Adrenal gland (tissue), 5 donors: ENCODE measurements at regions not wholly inside any gene's neighbourhood (a gene's known extent, or its start where the extent isn't known, plus 50 kb on each side); places are given as distances from the start of the nearest gene placed in this dataset.

Experiments used
- POLR2A ChIP-seq, 2 donors: fragments of 450-650 bp; IDR thresholded peaks; one replicate each; pipeline ENCODE4 v1.6.1; 2017; ENCODE audit warnings: antibody characterized with exemption in 2 of 2, mild to moderate bottlenecking in 2 of 2, moderate library complexity in 1 of 2
- TF ChIP-seq, protein P1 (sequence below), 6 experiments: fragments of 450-650 bp in 4 of 6; fragments of 200-600 bp in 2 of 6; sonication (generic) in 1 of 6; IDR thresholded peaks; 1 replicate in 5 of 6; 2 replicates in 1 of 6; pipeline versions ENCODE4 v1.5.1 to v1.8.0; 2016 to 2021; ENCODE audit warnings: antibody characterized with exemption in 6 of 6, mild to moderate bottlenecking in 2 of 6, moderate library complexity in 1 of 6
- donor health status: DM: no; HTN: no; CAD: no.

DNA sequence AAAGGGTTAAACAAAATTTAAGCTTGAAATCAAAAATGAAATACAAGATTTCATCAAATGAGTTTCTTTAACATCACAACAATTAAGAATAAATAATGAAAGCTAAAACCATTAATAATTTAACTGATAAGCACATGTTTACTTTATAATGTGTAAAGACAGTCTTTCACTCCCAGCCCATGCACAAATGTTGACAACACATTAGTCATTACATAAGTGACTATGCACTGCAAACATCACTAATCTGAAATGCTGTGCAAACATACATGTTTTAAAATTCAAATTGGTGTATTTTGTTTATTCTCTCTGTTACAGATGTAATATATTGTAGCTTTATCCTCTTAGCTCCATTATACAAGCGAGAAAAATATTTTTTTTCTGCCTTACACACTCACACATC lies 220.6 kb upstream of the CPXCR1 start:
- TF ChIP-seq POLR2A (IDR thresholded peaks at IDR 0.05) = no peak
- TF ChIP-seq, protein P1, sequence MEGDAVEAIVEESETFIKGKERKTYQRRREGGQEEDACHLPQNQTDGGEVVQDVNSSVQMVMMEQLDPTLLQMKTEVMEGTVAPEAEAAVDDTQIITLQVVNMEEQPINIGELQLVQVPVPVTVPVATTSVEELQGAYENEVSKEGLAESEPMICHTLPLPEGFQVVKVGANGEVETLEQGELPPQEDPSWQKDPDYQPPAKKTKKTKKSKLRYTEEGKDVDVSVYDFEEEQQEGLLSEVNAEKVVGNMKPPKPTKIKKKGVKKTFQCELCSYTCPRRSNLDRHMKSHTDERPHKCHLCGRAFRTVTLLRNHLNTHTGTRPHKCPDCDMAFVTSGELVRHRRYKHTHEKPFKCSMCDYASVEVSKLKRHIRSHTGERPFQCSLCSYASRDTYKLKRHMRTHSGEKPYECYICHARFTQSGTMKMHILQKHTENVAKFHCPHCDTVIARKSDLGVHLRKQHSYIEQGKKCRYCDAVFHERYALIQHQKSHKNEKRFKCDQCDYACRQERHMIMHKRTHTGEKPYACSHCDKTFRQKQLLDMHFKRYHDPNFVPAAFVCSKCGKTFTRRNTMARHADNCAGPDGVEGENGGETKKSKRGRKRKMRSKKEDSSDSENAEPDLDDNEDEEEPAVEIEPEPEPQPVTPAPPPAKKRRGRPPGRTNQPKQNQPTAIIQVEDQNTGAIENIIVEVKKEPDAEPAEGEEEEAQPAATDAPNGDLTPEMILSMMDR (IDR thresholded peaks at IDR 0.05) = no peak
